ENCODE measurements at regions not wholly inside any gene's neighbourhood (a gene's known extent, or its start where the extent isn't known, plus 50 kb on each side); places are given as distances from the start of the nearest gene placed in this dataset.

DNA sequence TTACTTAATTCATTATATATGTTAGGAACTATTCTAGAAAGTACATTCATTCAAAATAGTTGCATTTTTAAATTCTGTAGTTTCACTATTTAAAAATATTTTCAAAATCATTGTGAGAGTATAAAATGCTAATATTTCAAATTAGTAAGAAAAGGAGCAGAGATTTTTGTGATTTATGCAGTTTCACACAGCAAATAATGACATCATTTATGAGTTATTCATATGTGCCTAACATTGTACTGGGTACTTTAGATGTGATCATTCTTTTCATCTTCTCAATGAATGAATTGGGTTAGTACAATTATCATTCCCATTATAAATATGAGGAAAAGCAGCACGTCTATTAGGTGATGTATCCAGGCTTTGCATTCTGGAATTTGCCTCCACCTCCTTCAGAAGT is 1451.0 kb upstream of the IGFBP7 start:
- Histone ChIP-seq H3K9me3 (ENCODE audit: control insufficient read depth, insufficient read depth, low read depth, low read length) (no peaks in the 10 kb centered on the region), H3K9ac (ENCODE audit: low read length) (no peak overlapping the region), H3K27me3 (ENCODE audit: control insufficient read depth, insufficient read depth, low read length) (no peaks in the 10 kb centered on the region), H3K4me1 (ENCODE audit: control insufficient read depth, insufficient read depth, low read length) (peaks cover 2% of the 10 kb centered on the region), H3K36me3 (ENCODE audit: control insufficient read depth, insufficient read depth, low read length) (no peaks in the 10 kb centered on the region), H3K27ac (ENCODE audit: low read depth, low read length) (no peak overlapping the region), H3K4me3 (ENCODE audit: low read depth, low read length) (no peak overlapping the region)

DNA sequence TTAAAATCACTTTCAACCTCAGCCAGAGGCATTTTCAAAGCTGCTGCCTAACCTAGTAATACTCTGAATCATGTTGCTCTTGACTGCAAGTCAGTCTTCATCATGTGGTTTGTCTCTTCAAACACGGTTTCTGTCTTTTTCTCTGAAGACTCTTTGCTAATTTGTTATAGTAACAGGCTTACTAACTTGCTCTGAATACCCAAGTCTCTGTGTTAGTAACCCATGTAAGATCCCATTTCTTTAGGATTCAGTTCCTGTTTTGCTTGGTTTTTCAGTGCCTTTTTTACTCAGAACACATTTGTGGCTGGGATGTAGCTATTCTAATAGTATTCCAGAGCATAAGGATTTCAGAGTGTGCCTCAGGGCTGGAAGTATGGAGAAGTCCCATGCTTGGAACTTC is 1450.6 kb upstream of the IGFBP7 start:
- Histone ChIP-seq H3K4me3 (ENCODE audit: low read depth, low read length) (no peak overlapping the region), H3K27me3 (ENCODE audit: control insufficient read depth, insufficient read depth, low read length) (no peaks in the 10 kb centered on the region), H3K9ac (ENCODE audit: low read length) (no peak overlapping the region), H3K36me3 (ENCODE audit: control insufficient read depth, insufficient read depth, low read length) (no peaks in the 10 kb centered on the region), H3K27ac (ENCODE audit: low read depth, low read length) (no peak overlapping the region), H3K4me1 (ENCODE audit: control insufficient read depth, insufficient read depth, low read length) (no peaks in the 10 kb centered on the region), H3K9me3 (ENCODE audit: control insufficient read depth, insufficient read depth, low read depth, low read length) (no peaks in the 10 kb centered on the region)

DNA sequence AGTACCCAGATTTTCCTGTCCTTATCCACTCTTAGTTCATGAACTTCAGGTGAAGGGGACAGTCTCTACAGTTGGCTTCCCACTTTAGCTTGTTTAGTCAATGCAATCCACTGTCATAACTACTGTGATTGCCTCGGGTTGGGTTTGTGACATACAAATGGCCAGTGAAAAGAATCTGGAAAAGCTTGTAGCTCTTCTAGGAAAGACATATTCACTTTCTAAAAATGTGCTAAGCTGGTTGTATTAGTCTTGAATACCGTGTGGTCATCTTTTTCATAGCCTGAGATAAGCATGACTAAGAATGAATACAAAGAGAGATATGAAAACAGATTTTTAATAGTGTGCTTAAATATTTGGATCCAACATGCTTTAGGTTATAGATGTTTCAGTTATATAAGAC is 1443.5 kb upstream of the IGFBP7 start:
- H3K9me3 ChIP-seq (ENCODE audit: control insufficient read depth, insufficient read depth, low read depth, low read length) = no peaks in the 10 kb centered on the region
- H3K27ac ChIP-seq (ENCODE audit: low read depth, low read length) = no peak overlapping the region
- no peaks in the 10 kb centered on the region for H3K36me3 ChIP-seq (ENCODE audit: control insufficient read depth, insufficient read depth, low read length)
- no peaks in the 10 kb centered on the region for H3K27me3 ChIP-seq (ENCODE audit: control insufficient read depth, insufficient read depth, low read length)
- no peak overlapping the region for H3K9ac ChIP-seq (ENCODE audit: low read length)
- H3K4me1 ChIP-seq (ENCODE audit: control insufficient read depth, insufficient read depth, low read length) = peaks cover 7% of the 10 kb centered on the region; the same call in 1 of the 2 replicates
- no peak overlapping the region for H3K4me3 ChIP-seq (ENCODE audit: low read depth, low read length)

DNA sequence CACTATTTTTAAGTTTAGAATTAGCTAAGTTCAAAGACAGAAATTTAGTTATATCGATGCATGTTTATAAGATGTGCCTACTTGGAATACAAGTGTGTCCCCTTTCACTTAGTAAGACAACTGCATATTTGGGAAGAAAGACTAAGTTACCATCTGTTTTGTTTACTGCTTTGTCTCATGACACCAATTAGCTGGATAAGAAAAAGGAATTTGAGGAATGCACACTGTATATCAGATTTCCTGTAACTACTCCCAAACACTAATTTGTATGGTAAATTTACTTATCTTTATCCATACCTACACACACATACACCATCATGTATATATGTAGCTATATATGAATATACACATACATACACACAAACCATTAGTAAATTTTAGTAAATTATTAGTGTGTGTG is 1442.8 kb upstream of the IGFBP7 start:
- Histone ChIP-seq H3K27me3 (ENCODE audit: control insufficient read depth, insufficient read depth, low read length) (no peaks in the 10 kb centered on the region), H3K4me3 (ENCODE audit: low read depth, low read length) (no peak overlapping the region), H3K9ac (ENCODE audit: low read length) (no peak overlapping the region), H3K4me1 (ENCODE audit: control insufficient read depth, insufficient read depth, low read length) (peaks cover 7% of the 10 kb centered on the region; the same call in 1 of the 2 replicates), H3K9me3 (ENCODE audit: control insufficient read depth, insufficient read depth, low read depth, low read length) (no peaks in the 10 kb centered on the region), H3K27ac (ENCODE audit: low read depth, low read length) (no peak overlapping the region), H3K36me3 (ENCODE audit: control insufficient read depth, insufficient read depth, low read length) (no peaks in the 10 kb centered on the region)

DNA sequence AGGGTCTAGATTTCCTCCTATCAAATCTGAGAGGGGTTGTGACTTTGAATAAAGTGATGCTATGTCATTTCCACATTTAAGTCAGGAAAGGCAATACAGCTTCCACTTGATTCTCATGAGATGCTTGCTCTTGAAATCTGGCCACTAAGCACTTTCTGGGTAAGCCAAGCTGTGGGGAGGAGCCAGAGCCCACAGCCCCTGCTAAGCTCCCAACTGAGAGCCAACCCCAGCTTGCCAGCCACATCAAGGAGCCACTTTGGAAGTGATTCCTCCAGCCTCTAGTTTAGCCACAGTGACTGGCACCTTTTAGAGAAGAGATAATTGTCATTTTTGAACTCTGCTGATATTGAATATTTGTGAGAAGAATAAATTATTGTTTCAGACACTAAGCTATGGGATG is 1441.5 kb upstream of the IGFBP7 start:
- H3K36me3 ChIP-seq (ENCODE audit: control insufficient read depth, insufficient read depth, low read length) = no peaks in the 10 kb centered on the region
- H3K4me1 ChIP-seq (ENCODE audit: control insufficient read depth, insufficient read depth, low read length) = peaks cover 7% of the 10 kb centered on the region; the same call in 1 of the 2 replicates
- no peak overlapping the region for H3K27ac ChIP-seq (ENCODE audit: low read depth, low read length)
- H3K4me3 ChIP-seq (ENCODE audit: low read depth, low read length) = no peak overlapping the region
- no peaks in the 10 kb centered on the region for H3K9me3 ChIP-seq (ENCODE audit: control insufficient read depth, insufficient read depth, low read depth, low read length)
- H3K27me3 ChIP-seq (ENCODE audit: control insufficient read depth, insufficient read depth, low read length) = no peaks in the 10 kb centered on the region
- no peak overlapping the region for H3K9ac ChIP-seq (ENCODE audit: low read length)

DNA sequence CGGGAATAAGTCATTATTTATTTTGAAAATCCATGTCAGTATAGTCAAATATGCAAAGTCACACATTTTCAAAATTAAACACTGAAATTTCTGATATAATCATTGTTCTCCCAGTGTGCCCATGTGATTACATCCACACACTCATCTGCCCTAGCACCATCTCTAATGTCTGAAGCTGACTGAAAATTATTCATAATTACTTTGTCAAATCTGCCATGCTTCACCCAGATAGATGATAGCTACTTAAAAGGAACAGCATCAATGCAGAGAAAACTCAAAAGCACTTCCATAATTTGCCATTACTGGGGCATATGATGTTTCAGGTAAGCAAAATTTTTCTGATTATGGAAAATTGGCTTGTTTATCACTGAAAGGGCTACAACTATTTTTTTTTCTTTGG is 1433.3 kb upstream of the IGFBP7 start:
- H3K27ac ChIP-seq (ENCODE audit: low read depth, low read length) = no peak overlapping the region
- no peak overlapping the region for H3K4me3 ChIP-seq (ENCODE audit: low read depth, low read length)
- H3K9ac ChIP-seq (ENCODE audit: low read length) = no peak overlapping the region
- H3K9me3 ChIP-seq (ENCODE audit: control insufficient read depth, insufficient read depth, low read depth, low read length) = no peaks in the 10 kb centered on the region
- no peaks in the 10 kb centered on the region for H3K4me1 ChIP-seq (ENCODE audit: control insufficient read depth, insufficient read depth, low read length)
- H3K27me3 ChIP-seq (ENCODE audit: control insufficient read depth, insufficient read depth, low read length) = no peaks in the 10 kb centered on the region
- H3K36me3 ChIP-seq (ENCODE audit: control insufficient read depth, insufficient read depth, low read length) = no peaks in the 10 kb centered on the region

DNA sequence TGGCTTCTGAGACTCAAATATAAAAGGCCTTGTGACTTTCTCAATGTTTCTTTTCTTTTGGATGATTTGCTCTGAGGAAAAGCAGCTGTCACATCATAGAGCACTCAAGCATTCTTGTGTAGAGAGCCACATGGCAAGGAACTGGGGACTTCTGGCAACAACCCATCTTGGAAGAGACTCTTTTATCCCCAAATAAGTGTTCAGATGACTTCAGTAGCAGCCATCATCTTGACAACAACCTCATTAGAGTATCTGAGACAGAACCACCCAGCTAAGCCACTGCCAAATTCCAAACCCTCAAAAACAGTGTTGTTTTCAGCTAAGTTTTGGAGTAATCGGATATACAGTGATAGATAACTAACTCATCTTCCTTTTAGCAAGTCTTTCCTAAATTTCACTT is 1431.7 kb upstream of the IGFBP7 start:
- Histone ChIP-seq H3K9me3 (ENCODE audit: control insufficient read depth, insufficient read depth, low read depth, low read length) (no peaks in the 10 kb centered on the region), H3K4me3 (ENCODE audit: low read depth, low read length) (no peak overlapping the region), H3K27me3 (ENCODE audit: control insufficient read depth, insufficient read depth, low read length) (no peaks in the 10 kb centered on the region), H3K27ac (ENCODE audit: low read depth, low read length) (no peak overlapping the region), H3K4me1 (ENCODE audit: control insufficient read depth, insufficient read depth, low read length) (no peaks in the 10 kb centered on the region), H3K9ac (ENCODE audit: low read length) (no peak overlapping the region), H3K36me3 (ENCODE audit: control insufficient read depth, insufficient read depth, low read length) (no peaks in the 10 kb centered on the region)

DNA sequence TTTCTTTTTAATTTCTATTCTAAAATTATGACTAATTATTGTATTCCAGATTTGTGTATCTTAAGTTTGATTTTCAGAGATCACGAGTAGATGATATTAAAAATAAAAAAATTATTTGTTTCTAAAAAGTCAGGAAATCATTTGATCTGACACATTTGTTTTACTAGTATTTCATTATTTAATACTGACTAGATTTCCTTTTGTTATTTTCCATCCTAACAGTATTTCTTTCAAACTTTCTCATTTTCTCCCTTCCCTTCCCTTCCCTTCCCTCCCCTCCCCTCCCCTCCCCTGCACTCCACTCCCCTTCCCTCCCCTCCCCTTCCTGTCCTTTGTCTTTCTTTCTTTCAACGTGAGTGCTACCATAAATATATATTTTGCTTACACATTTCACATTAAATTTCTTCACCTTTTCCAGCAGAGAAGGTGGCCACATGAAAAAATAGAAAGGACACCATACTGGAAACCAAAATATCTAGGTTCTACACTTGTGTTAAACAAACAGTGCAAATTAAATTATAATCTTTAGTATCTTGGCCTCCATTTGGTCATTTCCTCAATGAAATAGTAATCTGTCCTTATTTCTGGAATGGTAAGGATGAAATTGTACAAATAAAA is 1412.7 kb upstream of the IGFBP7 start:
- Histone ChIP-seq H3K9me3 (ENCODE audit: control insufficient read depth, insufficient read depth, low read depth, low read length) (no peaks in the 10 kb centered on the region), H3K4me3 (ENCODE audit: low read depth, low read length) (no peak overlapping the region), H3K36me3 (ENCODE audit: control insufficient read depth, insufficient read depth, low read length) (no peaks in the 10 kb centered on the region), H3K9ac (ENCODE audit: low read length) (no peak overlapping the region), H3K27ac (ENCODE audit: low read depth, low read length) (no peak overlapping the region), H3K4me1 (ENCODE audit: control insufficient read depth, insufficient read depth, low read length) (no peaks in the 10 kb centered on the region), H3K27me3 (ENCODE audit: control insufficient read depth, insufficient read depth, low read length) (no peaks in the 10 kb centered on the region)

DNA sequence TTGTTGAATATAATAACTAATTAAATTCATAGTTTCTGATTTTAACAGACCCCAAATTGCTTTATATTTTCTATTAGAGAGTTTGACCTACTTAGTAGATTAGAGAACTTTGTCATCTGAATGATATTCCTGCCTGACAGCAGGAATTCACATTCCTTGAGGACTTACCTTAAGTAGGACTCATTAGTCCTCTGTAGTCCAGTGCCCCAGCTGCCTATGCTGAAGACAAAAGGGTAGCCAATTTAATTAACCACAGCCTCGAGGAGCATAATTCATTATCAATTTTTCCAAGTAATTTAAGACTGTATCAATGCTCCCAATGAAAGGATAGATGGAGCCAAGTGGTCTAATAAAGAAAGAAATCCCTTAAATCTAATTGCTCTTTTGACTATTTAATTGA is 1405.0 kb upstream of the IGFBP7 start:
- Histone ChIP-seq H3K36me3 (ENCODE audit: control insufficient read depth, insufficient read depth, low read length) (no peaks in the 10 kb centered on the region), H3K9me3 (ENCODE audit: control insufficient read depth, insufficient read depth, low read depth, low read length) (no peaks in the 10 kb centered on the region), H3K4me1 (ENCODE audit: control insufficient read depth, insufficient read depth, low read length) (no peaks in the 10 kb centered on the region), H3K9ac (ENCODE audit: low read length) (no peak overlapping the region), H3K4me3 (ENCODE audit: low read depth, low read length) (no peak overlapping the region), H3K27me3 (ENCODE audit: control insufficient read depth, insufficient read depth, low read length) (no peaks in the 10 kb centered on the region), H3K27ac (ENCODE audit: low read depth, low read length) (no peak overlapping the region)

DNA sequence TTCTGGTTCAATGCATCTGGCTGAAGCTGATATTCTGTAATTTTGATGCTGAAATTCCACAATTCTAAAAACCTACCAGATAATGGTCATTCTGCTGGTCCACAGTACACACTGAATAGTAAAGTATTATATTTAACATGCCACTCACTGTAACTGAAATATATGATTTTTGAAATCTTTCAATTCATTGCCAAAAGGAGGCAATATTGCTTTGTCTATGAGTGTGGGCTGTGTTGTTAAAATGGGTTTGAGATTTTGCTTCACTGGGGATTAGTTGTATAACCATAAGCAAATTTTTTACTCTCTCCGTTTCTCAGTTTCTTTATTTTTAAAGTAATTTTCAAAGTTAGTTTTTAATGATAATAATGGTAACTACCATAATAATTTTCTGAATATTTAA is 1404.1 kb upstream of the IGFBP7 start:
- H3K27me3 ChIP-seq (ENCODE audit: control insufficient read depth, insufficient read depth, low read length) = no peaks in the 10 kb centered on the region
- no peak overlapping the region for H3K27ac ChIP-seq (ENCODE audit: low read depth, low read length)
- H3K4me1 ChIP-seq (ENCODE audit: control insufficient read depth, insufficient read depth, low read length) = no peaks in the 10 kb centered on the region
- no peaks in the 10 kb centered on the region for H3K36me3 ChIP-seq (ENCODE audit: control insufficient read depth, insufficient read depth, low read length)
- no peak overlapping the region for H3K4me3 ChIP-seq (ENCODE audit: low read depth, low read length)
- no peaks in the 10 kb centered on the region for H3K9me3 ChIP-seq (ENCODE audit: control insufficient read depth, insufficient read depth, low read depth, low read length)
- no peak overlapping the region for H3K9ac ChIP-seq (ENCODE audit: low read length)

DNA sequence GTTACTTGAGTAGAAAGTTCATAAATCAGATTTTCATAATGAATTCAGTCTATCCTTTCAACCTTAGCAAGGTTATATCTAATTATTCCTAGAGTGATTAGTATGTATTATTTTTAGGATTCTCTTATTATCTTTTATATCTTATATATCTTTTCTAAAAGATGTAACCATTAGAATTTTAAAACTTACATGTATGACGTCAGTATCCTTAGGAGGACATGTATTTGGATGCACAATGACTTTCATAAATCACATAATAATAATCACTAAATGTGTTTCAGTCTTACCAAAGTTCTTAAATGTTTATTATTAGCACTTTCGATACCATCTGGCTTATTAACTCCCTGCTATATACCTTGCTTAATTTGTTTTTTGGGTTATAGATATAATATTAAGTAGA is 1400.5 kb upstream of the IGFBP7 start:
- no peak overlapping the region for H3K9ac ChIP-seq (ENCODE audit: low read length)
- H3K4me3 ChIP-seq (ENCODE audit: low read depth, low read length) = no peak overlapping the region
- peaks cover 5% of the 10 kb centered on the region; the same call in 1 of the 2 replicates for H3K4me1 ChIP-seq (ENCODE audit: control insufficient read depth, insufficient read depth, low read length)
- no peaks in the 10 kb centered on the region for H3K36me3 ChIP-seq (ENCODE audit: control insufficient read depth, insufficient read depth, low read length)
- H3K27ac ChIP-seq (ENCODE audit: low read depth, low read length) = no peak overlapping the region
- no peaks in the 10 kb centered on the region for H3K27me3 ChIP-seq (ENCODE audit: control insufficient read depth, insufficient read depth, low read length)
- no peaks in the 10 kb centered on the region for H3K9me3 ChIP-seq (ENCODE audit: control insufficient read depth, insufficient read depth, low read depth, low read length)

DNA sequence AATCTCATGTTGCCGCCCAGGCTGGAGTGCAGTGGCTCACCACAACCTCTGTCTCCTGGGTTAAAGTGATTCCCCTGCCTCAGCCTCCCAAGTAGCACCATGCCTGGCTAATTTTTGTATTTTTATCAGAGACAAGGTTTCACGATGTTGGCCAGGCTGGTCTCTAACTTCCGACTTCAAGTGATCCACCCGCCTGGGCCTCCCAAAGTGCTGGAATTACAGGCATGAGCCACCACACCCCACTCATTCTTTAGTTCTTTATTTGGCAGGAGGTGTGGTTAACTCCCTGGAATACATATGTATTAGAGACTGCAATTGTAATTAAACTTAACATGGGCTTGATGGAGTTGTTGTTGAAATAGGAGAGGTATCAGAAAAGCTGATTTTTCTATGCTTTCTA is 1396.9 kb upstream of the IGFBP7 start:
- H3K4me1 ChIP-seq (ENCODE audit: control insufficient read depth, insufficient read depth, low read length) = peaks cover 5% of the 10 kb centered on the region; the same call in 1 of the 2 replicates
- H3K36me3 ChIP-seq (ENCODE audit: control insufficient read depth, insufficient read depth, low read length) = no peaks in the 10 kb centered on the region
- H3K27me3 ChIP-seq (ENCODE audit: control insufficient read depth, insufficient read depth, low read length) = no peaks in the 10 kb centered on the region
- no peak overlapping the region for H3K9ac ChIP-seq (ENCODE audit: low read length)
- H3K27ac ChIP-seq (ENCODE audit: low read depth, low read length) = no peak overlapping the region
- H3K4me3 ChIP-seq (ENCODE audit: low read depth, low read length) = no peak overlapping the region
- H3K9me3 ChIP-seq (ENCODE audit: control insufficient read depth, insufficient read depth, low read depth, low read length) = no peaks in the 10 kb centered on the region
